ENCODE measurements at regions not wholly inside any gene's neighbourhood (a gene's known extent, or its start where the extent isn't known, plus 50 kb on each side); places are given as distances from the start of the nearest gene placed in this dataset.

GRCh38 chr12:91818227-91819131 lies 327.2 kb downstream of the BTG1 start:
- in situ Hi-C loops (cut with MboI; ENCODE audit: low sequenced_read_pairs) = loop anchor here (25.0 kb wide), 2 partner anchors 319 to 819 kb away; partner anchors contain the start of gene BTG1

DNA sequence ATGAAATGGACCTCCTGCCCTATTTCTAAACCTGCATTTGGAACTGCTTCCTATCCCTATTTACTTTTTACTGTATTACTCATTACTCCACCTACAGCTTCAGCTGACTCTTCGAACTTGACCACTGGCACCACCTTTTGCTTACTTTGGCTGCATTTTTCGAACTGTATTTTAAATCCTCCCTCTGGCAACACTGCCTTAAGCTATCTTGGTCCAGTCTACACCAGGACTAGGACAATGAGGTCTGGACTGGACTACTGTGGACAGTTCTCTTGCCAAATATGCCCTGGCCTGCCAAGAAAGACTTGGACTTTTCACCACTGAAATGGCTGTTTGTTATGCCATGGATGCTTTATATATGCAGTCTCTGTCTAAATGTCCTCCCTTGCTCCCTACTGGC lies 328.1 kb downstream of the BTG1 start:
- in situ Hi-C loops (cut with MboI; ENCODE audit: low sequenced_read_pairs) = loop anchor here (25.0 kb wide), 2 partner anchors 320 to 820 kb away; partner anchors contain the start of gene BTG1

GRCh38 chr12:91813701-91814100 lies 331.9 kb downstream of the BTG1 start:
- in situ Hi-C loops (cut with MboI; ENCODE audit: low sequenced_read_pairs) = loop anchor here (25.0 kb wide), 2 partner anchors 324 to 824 kb away; partner anchors contain the start of gene BTG1

DNA sequence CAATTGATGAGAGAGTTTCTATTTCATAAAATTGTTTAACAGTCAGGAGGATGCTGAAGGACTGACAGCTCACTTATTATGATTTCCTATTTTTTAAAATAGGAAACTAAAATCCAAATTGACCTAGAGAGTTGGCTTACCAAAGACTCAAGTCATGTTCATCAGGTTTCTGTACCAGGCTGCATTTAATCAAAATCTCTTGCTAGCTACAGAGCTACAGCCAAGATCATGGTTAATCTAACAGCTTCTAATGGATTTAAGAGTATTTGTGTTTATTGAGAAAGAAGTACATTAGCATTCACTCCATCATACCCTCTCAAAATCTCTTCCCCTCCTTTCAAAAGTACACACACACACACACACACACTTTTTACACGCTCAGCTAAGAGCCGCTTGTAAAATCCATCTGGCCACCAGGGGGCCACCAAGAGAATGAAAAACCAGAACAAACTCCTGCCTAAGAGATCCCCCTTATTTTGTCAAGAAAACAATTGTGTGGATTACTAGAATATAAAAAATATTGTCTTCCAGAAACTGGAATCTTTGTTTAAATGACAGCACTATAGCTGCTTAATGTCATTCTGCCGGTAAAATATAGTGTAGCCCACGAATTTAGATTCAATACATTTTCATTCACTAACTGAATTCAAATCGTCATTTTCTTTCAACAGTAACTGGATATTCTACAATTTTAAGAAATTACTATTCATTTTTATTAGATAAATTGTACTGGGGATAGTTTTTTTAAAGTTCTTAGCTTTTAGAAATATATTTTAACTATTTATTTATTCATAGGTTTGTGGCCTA lies 334.0 kb downstream of the BTG1 start:
- in situ Hi-C loops (cut with MboI; ENCODE audit: low sequenced_read_pairs) = loop anchor here (25.0 kb wide), 2 partner anchors 326 to 826 kb away; partner anchors contain the start of gene BTG1

DNA sequence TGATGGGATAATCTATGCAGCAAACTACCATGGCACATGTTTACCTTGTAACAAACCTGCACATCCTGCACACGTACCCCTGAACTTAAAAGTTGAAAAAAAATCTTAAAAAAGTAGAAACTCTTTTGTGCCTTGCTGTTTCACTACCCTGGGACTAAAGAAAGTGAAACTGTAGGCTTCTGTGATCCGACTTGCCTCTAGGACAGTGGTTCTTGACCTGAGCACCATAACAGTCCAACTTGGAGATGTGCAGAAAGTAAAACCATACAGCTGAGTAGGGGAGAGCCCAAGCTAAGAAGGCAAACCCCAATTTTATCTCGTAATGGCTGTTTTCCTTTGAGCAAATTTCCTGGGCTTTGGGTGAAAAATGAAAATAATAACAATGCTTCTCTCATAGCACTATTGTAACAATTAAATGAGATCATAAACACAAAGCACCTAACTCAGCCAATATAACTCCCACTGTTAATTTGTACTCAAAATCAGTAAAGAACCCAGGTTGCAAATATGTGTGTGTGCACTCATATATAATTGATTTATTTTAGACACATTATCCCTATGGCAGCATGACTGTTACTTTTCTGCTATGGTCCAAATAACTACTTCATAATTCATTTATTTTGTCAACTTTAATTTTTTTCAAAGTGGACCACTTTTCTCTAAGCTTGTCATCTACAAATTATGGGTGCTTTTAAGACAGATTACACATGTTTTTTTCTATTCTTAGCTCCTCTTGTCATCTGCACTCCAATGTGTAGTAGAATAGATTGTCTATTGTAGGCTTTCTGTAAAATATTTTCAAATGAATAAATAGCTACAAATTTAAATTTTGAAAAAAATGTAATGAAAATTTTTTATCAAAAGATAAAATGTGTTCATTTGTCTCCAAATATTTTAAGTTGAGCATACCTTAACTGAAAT lies 334.9 kb downstream of the BTG1 start:
- in situ Hi-C loops (cut with MboI; ENCODE audit: low sequenced_read_pairs) = loop anchor here (25.0 kb wide), 2 partner anchors 327 to 827 kb away; partner anchors contain the start of gene BTG1

GRCh38 chr12:91810077-91810476 lies 335.6 kb downstream of the BTG1 start:
- in situ Hi-C loops (cut with MboI; ENCODE audit: low sequenced_read_pairs) = loop anchor here (25.0 kb wide), 2 partner anchors 327 to 827 kb away; partner anchors contain the start of gene BTG1

- in situ Hi-C loops (cut with MboI; ENCODE audit: low sequenced_read_pairs) = loop anchor here (25.0 kb wide), 2 partner anchors 332 to 832 kb away; partner anchors contain the start of gene BTG1
These were observed 340.6 kb downstream of the BTG1 start for GRCh38 chr12:91805031-91805430.

- in situ Hi-C loops (cut with MboI; ENCODE audit: low sequenced_read_pairs) = loop anchor here (25.0 kb wide), 2 partner anchors 333 to 833 kb away; partner anchors contain the start of gene BTG1
These were observed 341.1 kb downstream of the BTG1 start for GRCh38 chr12:91804533-91804932.

DNA sequence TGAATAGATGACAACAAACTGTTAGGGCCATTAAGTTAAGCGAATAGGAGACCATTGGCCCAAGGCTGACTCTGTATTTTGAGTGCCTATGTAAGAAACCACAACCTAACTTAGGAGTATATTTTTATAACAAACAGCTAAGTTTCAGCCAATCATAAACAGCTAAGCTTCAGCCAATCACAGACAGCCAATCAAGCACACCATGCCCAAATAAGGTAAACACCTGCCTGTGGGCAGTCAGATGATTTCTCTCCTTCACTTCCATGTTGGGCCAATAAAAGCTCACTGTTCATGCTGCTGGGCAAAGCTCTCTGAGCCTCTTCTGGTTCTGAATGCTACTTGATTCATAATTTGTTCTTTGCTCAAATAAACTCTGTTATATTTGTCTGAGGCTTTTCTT lies 344.6 kb downstream of the BTG1 start:
- in situ Hi-C loops (cut with MboI; ENCODE audit: low sequenced_read_pairs) = loop anchor here (25.0 kb wide), 2 partner anchors 336 to 836 kb away; partner anchors contain the start of gene BTG1

DNA sequence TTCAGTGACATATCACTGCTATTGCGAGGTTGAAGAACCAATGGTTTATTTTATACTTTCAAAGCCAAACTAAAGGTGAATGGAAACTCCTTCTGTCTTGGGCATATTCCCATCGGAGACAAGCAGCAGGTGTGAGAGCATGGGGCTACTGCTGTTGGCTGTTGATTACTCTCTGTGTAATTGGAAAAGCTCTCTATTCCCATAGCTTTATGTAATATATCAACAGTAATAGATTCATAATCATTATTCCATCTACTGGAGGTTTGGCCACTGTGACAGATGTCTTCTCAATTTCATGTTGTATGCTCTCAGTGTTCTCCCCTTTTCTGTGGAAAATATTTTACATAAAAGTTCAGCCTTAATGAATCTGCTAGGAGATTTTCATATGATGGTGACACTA lies 352.0 kb downstream of the BTG1 start:
- in situ Hi-C loops (cut with MboI; ENCODE audit: low sequenced_read_pairs) = no loop called here

DNA sequence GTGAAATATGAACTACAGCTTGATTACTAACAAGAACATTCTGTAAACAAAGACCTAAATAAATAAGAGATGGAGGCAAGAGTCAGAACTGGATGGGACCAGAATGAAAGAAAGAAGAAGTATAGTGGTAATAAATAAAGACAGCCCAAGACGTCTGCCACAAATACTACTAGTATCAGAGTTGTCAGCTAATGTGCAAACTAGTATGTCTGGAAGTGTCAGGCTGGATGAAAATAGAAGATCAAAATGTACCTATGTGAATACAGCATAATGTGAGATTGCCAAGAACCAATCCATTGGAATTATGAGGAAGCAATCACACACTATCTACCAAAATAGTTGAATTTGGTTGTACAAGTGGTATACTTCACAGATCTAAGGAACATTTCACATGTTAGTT lies 353.0 kb downstream of the BTG1 start:
- in situ Hi-C loops (cut with MboI; ENCODE audit: low sequenced_read_pairs) = no loop called here

DNA sequence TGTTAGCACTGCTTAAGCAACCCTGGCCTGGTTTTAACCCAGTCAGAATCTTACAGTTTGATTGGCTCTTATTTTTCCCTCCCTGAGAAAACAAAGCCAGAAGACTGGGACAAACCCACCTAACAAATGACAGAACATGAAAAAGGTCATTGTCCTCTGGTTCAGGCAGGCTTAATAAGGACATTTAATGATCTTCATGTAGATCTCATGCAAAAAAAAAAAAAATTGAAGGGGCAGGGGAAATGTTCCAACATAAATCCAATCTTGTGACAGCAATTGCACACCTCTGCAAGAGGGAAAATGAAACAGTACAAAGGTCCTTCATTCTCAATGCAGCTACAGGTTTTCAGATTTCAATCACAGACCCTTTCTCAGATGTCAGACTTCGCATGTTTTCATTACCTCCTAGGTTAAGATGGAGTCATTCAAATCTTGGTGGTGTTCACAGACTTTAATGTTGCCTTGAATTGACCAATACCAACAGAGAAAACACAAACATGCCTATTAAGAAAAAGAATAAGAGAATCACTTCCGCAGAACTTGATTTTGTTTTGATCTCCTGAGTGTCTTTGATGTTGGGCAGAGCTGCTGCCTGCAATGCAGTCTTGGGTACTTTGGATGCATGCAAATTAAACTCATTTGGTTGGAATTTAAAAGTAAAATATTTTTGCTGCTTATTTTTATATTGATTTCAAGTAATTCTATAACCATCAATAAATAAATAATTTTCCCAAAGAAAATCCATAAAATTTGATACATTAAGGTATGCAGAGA lies 359.0 kb downstream of the BTG1 start:
- in situ Hi-C loops (cut with MboI; ENCODE audit: low sequenced_read_pairs) = no loop called here

- in situ Hi-C loops (cut with MboI; ENCODE audit: low sequenced_read_pairs) = no loop called here
These were observed 359.8 kb downstream of the BTG1 start for GRCh38 chr12:91785655-91786498.

GRCh38 chr12:91781114-91781513 lies 364.5 kb downstream of the BTG1 start:
- in situ Hi-C loops (cut with MboI; ENCODE audit: low sequenced_read_pairs) = no loop called here

DNA sequence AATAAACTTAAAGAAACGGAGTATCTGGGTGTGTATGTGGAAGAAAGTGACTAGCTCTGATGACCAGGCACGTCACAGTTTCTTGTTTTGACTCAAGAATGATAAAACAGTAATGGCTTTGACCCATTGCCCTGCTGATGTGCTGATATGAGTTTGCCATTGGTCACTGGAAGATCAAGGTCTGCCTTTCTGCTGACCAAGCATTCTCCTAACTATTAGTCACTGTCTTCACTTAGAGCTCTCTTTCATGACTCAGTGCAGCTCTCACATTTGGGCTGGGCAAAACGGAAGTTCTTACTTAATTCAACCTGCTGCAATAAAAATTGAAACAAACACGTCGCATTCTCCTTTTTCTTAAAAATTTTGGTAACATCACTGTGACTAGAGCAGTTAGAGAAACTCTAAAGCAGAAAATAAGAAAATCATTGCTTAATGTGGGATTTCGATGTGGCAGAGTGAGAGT lies 366.7 kb downstream of the BTG1 start:
- in situ Hi-C loops (cut with MboI; ENCODE audit: low sequenced_read_pairs) = no loop called here

GRCh38 chr12:91778091-91778832 lies 367.4 kb downstream of the BTG1 start:
- in situ Hi-C loops (cut with MboI; ENCODE audit: low sequenced_read_pairs) = no loop called here

GRCh38 chr12:91777268-91777992 lies 368.2 kb downstream of the BTG1 start:
- in situ Hi-C loops (cut with MboI; ENCODE audit: low sequenced_read_pairs) = no loop called here
